H4 (cell line): ENCODE measurements at regions not wholly inside any gene's neighbourhood (a gene's known extent, or its start where the extent isn't known, plus 50 kb on each side); places are given as distances from the start of the nearest gene placed in this dataset.

Experiments
- DNase-seq: peaks from one replicate; pipeline ENCODE4 v3.0.0-alpha.2; 2015; ENCODE audit warnings: low spot score

- DNase-seq = peak; percentile 8
Measured at GRCh38 chr11:98835335-98835734, 185.4 kb upstream of the CNTN5 start.

GRCh38 chr11:98836156-98836555 lies 184.6 kb upstream of the CNTN5 start:
- DNase-seq = no peak

- no peak for DNase-seq
Measured at GRCh38 chr11:98842187-98842586, 178.6 kb upstream of the CNTN5 start.

GRCh38 chr11:98862169-98862568 lies 158.6 kb upstream of the CNTN5 start:
- DNase-seq = no peak

GRCh38 chr11:98871690-98872089 lies 149.1 kb upstream of the CNTN5 start:
- no peak for DNase-seq

- DNase-seq = no peak
Measured at GRCh38 chr11:98874050-98874449, 146.7 kb upstream of the CNTN5 start.

GRCh38 chr11:98895936-98896335 lies 124.8 kb upstream of the CNTN5 start:
- no peak for DNase-seq

- peak; percentile 39 for DNase-seq
Measured at GRCh38 chr11:98940913-98941312, 79.8 kb upstream of the CNTN5 start.

- no peak for DNase-seq
Measured at GRCh38 chr11:98944461-98944860, 76.3 kb upstream of the CNTN5 start.

GRCh38 chr11:98952107-98952506 lies 68.6 kb upstream of the CNTN5 start:
- no peak for DNase-seq

GRCh38 chr11:98955551-98955950 lies 65.2 kb upstream of the CNTN5 start:
- no peak for DNase-seq

GRCh38 chr11:98964146-98964545 lies 56.6 kb upstream of the CNTN5 start:
- no peak for DNase-seq

- no peak for DNase-seq
Measured at GRCh38 chr11:98965358-98965757, 55.4 kb upstream of the CNTN5 start.

- no peak for DNase-seq
Measured at GRCh38 chr11:98965775-98966174, 55.0 kb upstream of the CNTN5 start.

- DNase-seq = no peak
Measured at GRCh38 chr11:98967005-98967404, 53.7 kb upstream of the CNTN5 start.
